ENCODE measurements at regions not wholly inside any gene's neighbourhood (a gene's known extent, or its start where the extent isn't known, plus 50 kb on each side); places are given as distances from the start of the nearest gene placed in this dataset.

DNA sequence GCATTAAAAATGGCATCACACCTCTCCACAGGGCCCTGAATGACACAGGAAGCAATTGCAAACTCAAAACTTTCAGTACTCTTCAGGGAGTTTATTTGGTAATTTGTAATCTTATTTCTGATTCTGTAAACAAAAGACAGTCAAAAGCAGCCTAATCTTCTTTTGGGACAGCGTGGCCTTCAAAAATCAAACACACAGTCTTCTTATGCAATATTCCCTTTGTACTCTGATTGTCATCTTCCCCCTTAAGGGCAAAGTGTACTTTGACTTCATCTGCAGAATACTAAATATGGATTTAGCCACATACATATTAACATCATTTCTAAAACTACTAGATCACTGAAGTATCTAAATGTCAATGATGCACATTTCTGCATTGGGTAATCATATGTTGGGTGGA, 322.0 kb downstream of the MZT1 start (continued):
- TF ChIP-seq REL (CRISPR knock-in tag; conservative IDR thresholded peaks at IDR 0.05) = no peak
- no peak for TF ChIP-seq RFXAP (CRISPR knock-in tag; IDR thresholded peaks at IDR 0.05; ENCODE audit: borderline replicate concordance)
- TF ChIP-seq, protein P1, sequence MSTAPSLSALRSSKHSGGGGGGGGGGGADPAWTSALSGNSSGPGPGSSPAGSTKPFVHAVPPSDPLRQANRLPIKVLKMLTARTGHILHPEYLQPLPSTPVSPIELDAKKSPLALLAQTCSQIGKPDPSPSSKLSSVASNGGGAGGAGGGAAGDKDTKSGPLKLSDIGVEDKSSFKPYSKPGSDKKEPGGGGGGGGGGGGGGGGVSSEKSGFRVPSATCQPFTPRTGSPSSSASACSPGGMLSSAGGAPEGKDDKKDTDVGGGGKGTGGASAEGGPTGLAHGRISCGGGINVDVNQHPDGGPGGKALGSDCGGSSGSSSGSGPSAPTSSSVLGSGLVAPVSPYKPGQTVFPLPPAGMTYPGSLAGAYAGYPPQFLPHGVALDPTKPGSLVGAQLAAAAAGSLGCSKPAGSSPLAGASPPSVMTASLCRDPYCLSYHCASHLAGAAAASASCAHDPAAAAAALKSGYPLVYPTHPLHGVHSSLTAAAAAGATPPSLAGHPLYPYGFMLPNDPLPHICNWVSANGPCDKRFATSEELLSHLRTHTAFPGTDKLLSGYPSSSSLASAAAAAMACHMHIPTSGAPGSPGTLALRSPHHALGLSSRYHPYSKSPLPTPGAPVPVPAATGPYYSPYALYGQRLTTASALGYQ (CRISPR knock-in tag; IDR thresholded peaks at IDR 0.05) = no peak
- TF ChIP-seq SIN3A (IDR thresholded peaks at IDR 0.05; ENCODE audit: borderline replicate concordance, low read depth, low read length) = no peak
- TF ChIP-seq HMG20A (CRISPR knock-in tag; IDR thresholded peaks at IDR 0.05; ENCODE audit: borderline replicate concordance) = peak; percentile 37; the same call in 1 of the 2 replicates
- no peak for TF ChIP-seq SOX13 (IDR thresholded peaks at IDR 0.05)
- TF ChIP-seq SOX13 (CRISPR knock-in tag; conservative IDR thresholded peaks at IDR 0.05 in 1 of 2, IDR thresholded peaks at IDR 0.05 in 1 of 2) = peak in 1 of 2 experiments; percentile 78; a peak in 2 of 4 replicates
- TF ChIP-seq SP4 (CRISPR knock-in tag; IDR thresholded peaks at IDR 0.05) = no peak
- 0 out of 2 replicates have a peak, but pooled peaks have one; percentile 11 for TF ChIP-seq NCOA2 (CRISPR knock-in tag; IDR thresholded peaks at IDR 0.05)
- no peak for TF ChIP-seq ATM (IDR thresholded peaks at IDR 0.05; ENCODE audit: borderline replicate concordance)
- TF ChIP-seq ZNF543 (CRISPR knock-in tag; IDR thresholded peaks at IDR 0.05) = no peak
- TF ChIP-seq YY1 (IDR thresholded peaks at IDR 0.05; ENCODE audit: insufficient read depth, insufficient replicate concordance, low read depth, low read length) = no peak
- TF ChIP-seq ZNF383 (CRISPR knock-in tag; IDR thresholded peaks at IDR 0.05; ENCODE audit: borderline replicate concordance) = no peak
- no peak for TF ChIP-seq YEATS2 (CRISPR knock-in tag; IDR thresholded peaks at IDR 0.05; ENCODE audit: borderline replicate concordance)
- TF ChIP-seq CEBPB (IDR thresholded peaks at IDR 0.05; ENCODE audit: borderline replicate concordance, low read depth, low read length) = peak; percentile 33; the same call in 1 of the 2 replicates
